Stimulated activated CD4-positive, alpha-beta T cell treated with anti-CD3 and anti-CD28 coated beads, Interleukin-4, amount 100 ng/mL, for 4 hours (primary cell): ENCODE measurements at regions not wholly inside any gene's neighbourhood (a gene's known extent, or its start where the extent isn't known, plus 50 kb on each side); places are given as distances from the start of the nearest gene placed in this dataset.

Experiments used
- DNase-seq, 2 experiments: peaks; one replicate each; pipeline ENCODE4 v3.0.0-alpha.2; 2020

DNA sequence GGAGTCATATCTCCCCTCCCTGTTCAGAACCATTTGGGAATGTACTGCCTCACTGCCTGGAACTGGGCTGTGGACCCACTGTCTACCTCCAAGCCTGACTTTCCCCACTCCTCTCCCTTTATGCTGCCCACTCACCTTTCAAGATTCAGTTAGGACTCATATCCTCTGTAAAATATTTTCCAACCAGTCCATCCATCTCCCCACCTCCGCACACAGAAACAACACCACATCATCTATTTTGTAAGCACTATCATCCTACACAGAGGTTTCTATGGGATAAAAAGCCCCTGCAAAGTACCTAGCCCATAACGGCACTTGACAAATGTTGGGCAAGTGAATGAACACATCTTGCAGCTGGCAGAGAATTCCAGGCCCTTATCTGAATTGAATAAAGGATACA, 250.8 kb downstream of the ANAPC1 start:
- DNase-seq = no peak

DNA sequence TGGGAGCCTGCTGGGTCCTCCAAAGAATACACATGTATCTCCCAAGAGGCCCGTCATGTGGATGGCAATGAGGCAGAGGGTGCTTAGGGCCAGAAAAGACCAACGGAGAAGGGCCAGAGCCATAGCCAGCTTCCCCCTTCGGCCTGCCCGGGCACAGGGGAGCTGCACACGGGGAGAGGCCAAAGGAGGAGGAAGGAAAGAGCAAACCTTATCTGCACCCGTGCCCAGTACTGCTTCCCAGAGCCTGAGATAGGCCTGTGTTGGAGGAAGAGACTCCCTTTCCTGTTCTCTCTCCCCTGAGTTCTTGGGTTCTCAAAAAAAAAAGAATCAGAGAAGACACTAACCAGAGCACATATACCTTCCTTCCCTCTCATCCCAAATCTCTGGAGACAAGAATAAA, 250.3 kb downstream of the ANAPC1 start:
- no peak for DNase-seq

DNA sequence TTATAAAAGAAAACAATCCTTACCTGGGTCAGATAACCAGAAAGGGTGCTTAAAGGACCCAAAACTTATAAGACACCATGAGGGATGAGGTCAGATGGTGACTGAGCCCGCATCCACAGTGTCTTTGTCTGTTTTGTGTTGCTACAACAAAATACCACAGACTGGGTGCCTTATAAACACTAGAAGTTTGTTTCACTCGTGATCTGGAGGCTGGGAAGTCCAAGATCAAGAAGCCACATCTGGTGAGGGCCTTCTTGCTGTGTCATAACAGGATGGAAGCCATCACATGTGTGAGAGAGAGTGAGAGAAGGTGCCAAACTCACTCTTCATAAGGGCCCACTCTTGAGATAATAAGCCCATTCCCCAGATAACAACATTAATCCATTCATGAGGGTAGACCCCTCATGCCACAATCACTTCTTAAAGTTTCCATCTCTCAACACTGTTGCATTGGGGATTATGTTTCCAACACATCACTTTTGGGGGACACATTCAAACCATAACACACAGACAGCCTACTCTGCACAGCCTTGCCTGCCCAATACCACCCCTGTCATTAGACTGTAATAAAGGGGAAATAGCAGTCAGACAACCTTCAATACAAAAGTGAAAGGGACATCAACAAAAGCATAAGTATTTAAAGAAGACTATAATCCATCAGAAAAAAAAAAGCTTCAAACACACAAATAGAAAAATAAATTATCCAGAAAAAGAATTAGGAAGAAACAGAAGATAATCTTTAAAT, 249.8 kb downstream of the ANAPC1 start:
- no peak for DNase-seq

GRCh38 chr2:111634995-111635538, 248.9 kb downstream of the ANAPC1 start:
- no peak for DNase-seq

DNA sequence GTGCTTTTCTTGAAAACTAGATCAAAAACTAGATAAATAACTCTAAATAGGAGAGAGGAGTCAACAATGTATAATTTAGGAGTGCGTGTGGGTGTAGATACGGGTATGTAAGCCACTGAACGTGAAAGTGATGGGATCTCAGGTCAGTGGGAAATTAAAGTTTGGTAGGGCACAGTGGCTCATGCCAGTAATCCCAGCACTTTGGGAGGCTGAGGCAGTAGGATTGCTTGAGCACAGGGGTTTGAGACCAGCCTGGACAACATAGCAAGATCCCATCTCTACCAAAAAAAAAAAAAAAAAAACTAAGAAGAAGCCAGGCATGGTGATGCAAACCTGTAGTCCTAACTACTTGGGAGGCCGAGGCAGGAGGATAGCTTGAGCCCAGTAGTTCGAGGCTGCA, 247.1 kb downstream of the ANAPC1 start:
- DNase-seq = no peak

- no peak for DNase-seq
Measured at GRCh38 chr2:111638274-111638877, 245.6 kb downstream of the ANAPC1 start.

GRCh38 chr2:111640480-111640879, 243.5 kb downstream of the ANAPC1 start:
- no peak for DNase-seq

DNA sequence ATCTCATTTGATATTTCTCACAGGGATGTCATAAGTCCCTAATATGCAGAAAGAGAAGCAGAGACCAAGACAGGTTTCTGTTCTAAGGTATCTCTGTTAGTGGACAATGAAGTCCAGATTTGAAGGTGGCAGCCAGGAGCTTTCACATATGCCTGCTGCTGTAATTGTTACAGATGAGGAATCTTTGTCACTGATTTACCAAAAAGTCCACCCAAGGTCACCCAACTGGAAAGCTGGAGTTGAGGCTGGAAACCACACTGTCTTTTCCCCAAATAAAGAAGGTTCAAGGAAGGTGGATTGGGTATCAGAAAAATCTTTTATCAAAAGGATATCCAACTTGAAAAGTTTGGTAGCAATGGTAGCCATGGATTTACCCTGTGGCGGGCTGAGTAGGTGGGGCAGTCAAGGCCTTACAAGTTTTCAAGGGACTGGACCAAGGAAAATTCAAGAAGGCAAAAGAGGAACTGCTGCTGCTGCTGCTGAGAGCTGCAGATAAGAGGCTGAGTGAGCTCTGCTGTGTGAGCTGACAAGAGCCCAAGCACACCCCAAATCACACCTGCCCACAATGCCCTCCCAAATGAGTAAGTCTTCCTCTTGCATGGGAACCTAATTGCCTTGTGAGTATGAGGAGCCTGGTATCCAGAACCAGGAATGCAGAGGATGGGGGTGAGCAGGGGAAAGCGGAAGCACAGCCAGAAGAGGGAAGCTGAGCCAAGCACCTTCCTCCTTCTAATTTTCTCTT, 241.2 kb downstream of the ANAPC1 start:
- no peak for DNase-seq

- DNase-seq = no peak
Measured at GRCh38 chr2:111643759-111644158, 240.2 kb downstream of the ANAPC1 start.

- DNase-seq = no peak
Measured at GRCh38 chr2:111647359-111647758, 236.6 kb downstream of the ANAPC1 start.

DNA sequence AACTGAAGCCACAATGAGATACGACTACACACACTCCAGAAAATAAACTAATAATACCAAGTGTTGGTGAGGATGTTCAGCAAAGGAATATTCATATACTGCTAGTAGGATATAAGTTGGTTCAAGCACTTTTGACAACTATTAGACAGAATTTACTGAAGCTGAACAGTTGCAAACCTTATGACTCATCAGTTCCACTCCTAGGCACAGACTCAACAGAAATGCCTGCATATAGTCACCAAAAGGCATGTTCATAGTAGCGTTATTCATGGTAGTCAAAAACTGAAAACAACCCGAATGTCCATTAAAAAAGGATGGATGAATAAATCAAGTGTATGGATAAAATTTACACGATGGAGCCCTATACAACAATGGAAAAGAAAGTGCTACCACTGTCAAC, 232.0 kb downstream of the ANAPC1 start:
- DNase-seq = no peak

DNA sequence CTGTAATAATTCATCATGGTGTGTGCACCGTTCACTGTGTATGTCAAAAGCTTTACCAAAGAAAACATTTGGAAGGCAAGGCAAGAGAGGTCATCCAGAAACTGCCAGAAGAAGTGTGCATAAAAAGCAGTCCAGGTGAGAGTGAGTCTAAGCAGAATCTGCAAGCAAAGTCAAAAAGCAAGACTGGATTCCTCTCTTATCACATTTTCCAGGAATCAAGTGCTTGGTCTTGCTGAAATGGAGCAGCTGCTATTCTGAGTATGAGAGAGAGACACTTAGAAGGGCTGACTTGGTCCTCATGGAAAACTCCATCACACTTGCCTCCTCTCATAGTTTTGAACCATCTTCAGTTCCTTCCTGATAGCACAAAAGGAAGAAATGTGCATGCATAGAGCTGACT, 231.3 kb downstream of the ANAPC1 start:
- DNase-seq = no peak

GRCh38 chr2:111653103-111653624, 230.8 kb downstream of the ANAPC1 start:
- no peak for DNase-seq

DNA sequence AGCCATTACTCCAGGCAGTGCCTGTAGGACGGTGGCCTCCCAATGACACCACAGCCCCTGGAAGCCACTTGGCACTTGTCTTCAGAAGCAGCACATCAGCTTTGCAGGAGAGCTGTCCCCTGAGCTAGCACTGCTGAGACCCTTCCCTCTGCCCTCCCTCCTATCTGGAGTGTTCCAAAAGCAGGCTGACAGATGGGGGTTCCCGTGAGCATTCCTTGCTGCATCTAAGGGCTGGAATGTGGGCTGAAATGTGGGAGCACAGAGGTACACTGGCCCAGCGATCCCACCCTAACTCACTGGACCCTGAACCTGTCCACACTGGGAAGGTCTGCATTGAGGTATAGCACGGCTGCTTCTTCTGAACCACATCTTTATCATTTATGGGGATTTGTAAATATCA, 230.1 kb downstream of the ANAPC1 start:
- no peak for DNase-seq

DNA sequence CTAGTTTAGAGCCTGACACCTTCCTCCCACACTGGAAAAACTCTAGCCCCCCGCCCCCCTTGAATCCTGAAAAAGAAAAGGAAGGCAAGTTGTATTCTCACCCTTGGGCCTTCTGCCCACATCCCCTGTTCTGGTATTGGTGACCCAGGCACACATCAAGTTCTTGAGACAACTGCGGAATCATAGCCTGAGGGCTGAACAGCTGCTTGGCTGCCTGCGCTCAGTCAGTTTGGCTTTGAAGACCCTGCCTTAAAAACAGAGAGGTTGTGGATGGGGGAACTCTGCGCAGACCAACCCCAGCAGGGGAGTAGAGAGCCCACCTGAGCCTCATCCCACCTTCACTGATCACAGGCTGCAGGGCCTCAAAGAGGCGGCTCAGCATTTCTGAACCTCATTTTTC, 229.2 kb downstream of the ANAPC1 start:
- no peak for DNase-seq

DNA sequence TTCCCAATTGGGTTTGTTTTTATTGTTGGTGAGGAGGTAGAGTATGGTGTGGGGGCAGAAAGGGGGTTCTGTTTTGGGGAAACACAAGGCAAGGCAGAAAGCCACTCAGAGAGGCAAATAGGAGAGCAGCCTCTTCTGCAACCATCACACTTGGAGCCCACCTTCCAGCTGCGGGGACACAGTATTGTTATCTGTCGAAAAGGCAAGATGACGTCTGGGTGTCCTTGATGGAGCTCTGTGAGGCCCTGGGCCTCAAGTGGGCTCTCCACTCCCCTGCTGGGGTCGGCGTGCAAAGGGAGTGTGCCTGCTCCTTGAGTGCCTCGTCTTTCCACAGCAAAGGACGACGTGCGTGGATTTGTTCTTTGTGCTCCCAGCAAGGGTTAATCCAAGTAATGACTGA, 227.6 kb downstream of the ANAPC1 start:
- no peak for DNase-seq

GRCh38 chr2:111656894-111657293, 227.1 kb downstream of the ANAPC1 start:
- no peak for DNase-seq

DNA sequence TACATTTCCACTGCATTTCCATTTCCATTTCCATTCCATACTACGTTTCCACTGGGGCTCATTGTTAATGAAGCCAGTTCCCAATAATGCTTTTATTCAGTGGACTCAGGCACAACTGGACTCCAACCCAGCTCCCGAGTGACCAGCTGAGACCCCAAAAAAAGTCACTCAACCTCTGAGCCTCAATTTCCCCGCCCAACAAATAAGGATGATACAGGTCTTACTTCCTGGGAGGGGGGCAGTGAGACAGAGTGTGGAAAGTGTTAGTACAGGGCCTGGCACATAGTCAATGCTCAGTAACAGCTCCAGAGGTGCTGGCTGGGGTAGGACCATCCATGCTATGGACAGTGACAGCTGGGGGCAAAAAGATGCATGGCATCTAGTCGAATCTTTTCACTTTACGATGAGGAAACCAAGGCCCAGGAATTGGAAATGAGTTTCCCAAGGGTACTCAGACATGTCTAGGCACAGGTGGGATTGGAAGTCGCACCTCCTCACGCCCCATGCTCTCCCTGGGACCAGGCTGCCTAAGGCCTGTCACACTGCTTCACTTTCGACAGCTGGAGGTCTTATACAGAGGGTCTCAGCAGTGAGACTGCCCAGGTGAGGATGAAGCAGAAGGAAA, 226.5 kb downstream of the ANAPC1 start:
- DNase-seq = no peak

DNA sequence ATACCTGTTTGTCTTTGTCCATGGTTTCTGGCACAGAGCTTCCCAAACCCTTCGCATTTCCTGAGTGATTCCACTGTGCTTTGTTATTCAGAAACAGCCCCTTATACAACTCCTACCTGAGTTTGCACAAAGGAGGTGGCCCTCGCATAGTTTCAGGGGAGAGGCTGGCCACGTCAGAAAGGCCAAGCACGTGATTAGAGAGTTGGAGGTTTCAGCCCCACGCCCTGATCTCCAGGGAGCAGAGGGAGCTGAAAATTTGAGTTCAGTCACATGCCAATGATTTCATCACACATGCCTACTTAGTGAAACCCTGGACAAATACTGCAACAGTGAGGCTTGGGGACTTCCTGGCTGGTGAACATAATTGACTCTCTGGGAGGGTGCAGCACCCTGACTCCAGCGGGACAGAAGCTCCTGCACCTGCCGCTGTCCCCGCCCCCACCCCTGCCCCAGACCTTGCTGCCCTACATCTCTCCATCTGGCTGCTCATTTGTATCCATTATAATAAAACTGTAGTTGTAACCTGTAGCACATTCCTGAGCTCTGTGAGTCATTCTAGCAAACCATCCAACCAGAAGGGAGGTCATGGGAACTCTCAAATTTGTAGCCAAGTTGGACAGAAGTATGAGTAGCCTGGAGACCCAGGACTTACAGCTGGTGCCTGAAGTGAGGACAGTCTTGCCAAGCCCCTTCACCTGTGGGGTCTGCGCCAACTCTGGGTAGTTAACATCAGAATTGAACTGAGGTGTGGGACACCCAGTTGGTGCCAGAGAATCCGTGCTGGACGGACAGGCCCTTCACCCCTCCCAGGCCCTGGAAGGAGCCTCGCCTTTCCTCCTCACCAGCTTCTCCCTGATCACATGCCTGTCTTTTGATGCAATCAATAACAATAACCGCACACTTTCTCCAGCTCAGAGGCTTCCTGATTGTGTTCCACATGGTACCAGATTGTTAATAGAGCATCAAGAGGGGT, 224.3 kb downstream of the ANAPC1 start:
- no peak for DNase-seq

DNA sequence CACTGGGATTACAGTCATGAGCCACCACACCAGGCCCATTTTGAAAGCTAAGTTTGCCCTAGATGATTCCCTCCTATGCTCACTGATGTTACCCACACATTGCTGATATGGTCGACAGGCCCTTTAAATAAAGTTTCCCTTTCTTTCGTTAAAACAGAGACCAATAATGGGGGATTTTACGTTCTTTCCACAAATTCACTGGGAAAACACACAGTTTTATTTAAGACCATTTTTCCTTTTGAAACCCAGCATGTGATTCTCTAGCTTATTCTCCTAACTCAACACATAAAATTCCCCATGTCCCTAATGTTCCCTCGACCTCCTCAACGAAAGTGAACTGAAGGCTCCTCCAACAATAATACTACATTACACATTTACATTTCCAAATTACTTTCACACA, 223.2 kb downstream of the ANAPC1 start:
- no peak for DNase-seq

GRCh38 chr2:111661286-111661940, 222.6 kb downstream of the ANAPC1 start:
- DNase-seq = no peak
